Astrocyte of the spinal cord (primary cell): ENCODE measurements at regions not wholly inside any gene's neighbourhood (a gene's known extent, or its start where the extent isn't known, plus 50 kb on each side); places are given as distances from the start of the nearest gene placed in this dataset.

Experiments
- DNase-seq: peaks from one replicate; pipeline ENCODE4 v3.0.0; 2011; ENCODE audit warnings: low read depth, low spot score
- H3K4me3 ChIP-seq: 2 replicates; pipeline ENCODE4 v1.5.1; 2011; ENCODE audit warnings: low read depth, mild to moderate bottlenecking, low read length, moderate library complexity
- CTCF ChIP-seq: IDR thresholded peaks from 2 replicates; pipeline ENCODE4 v1.5.1; 2012; ENCODE audit warnings: low read depth, mild to moderate bottlenecking, low read length, inconsistent platforms
- in situ Hi-C: cut with HindIII; loops from 2 replicates; pipeline ENCODE4 v1.10.0; 2017; ENCODE audit warnings: low sequenced_read_pairs

GRCh38 chr13:107121793-107122192 lies 553.9 kb upstream of the ARGLU1 start:
- TF ChIP-seq CTCF: no peak
- in situ Hi-C loops: no loop called here
- DNase-seq: no peak
- H3K4me3 ChIP-seq: no peak overlapping the region

- DNase-seq: no peak
Measured at GRCh38 chr13:107119989-107120881, 552.3 kb upstream of the ARGLU1 start.

GRCh38 chr13:107118506-107118905 lies 550.6 kb upstream of the ARGLU1 start:
- H3K4me3 ChIP-seq: no peak overlapping the region
- no peak for TF ChIP-seq CTCF
- no peak for DNase-seq
- in situ Hi-C loops: no loop called here

More at GRCh38 chr13:107119989-107120881, 552.3 kb upstream of the ARGLU1 start:
- no peak for TF ChIP-seq CTCF
- in situ Hi-C loops: no loop called here
- H3K4me3 ChIP-seq: no peak overlapping the region

- no peak overlapping the region for H3K4me3 ChIP-seq
- in situ Hi-C loops: no loop called here
- DNase-seq: no peak
- no peak for TF ChIP-seq CTCF
Measured at GRCh38 chr13:107117327-107118012, 549.5 kb upstream of the ARGLU1 start.

GRCh38 chr13:107113387-107113786 lies 545.5 kb upstream of the ARGLU1 start:
- in situ Hi-C loops: no loop called here
- H3K4me3 ChIP-seq: no peak overlapping the region
- no peak for TF ChIP-seq CTCF
- no peak for DNase-seq

- TF ChIP-seq CTCF: no peak
- no peak for DNase-seq
- in situ Hi-C loops: no loop called here
- H3K4me3 ChIP-seq: no peak overlapping the region
Measured at GRCh38 chr13:107111248-107111647, 543.3 kb upstream of the ARGLU1 start.
